H1 (cell line): ENCODE measurements at regions not wholly inside any gene's neighbourhood (a gene's known extent, or its start where the extent isn't known, plus 50 kb on each side); places are given as distances from the start of the nearest gene placed in this dataset.

Source experiments
- CBX5 ChIP-seq: fragments of 300-800, 300-1000 bp; sonication (generic); IDR thresholded peaks from 2 replicates; pipeline ENCODE4 v1.7.1; 2016; ENCODE audit warnings: antibody characterized with exemption, low read length, low read depth
- EGR1 ChIP-seq: IDR thresholded peaks from 2 replicates; pipeline ENCODE4 v1.6.1; 2011; ENCODE audit warnings: low read depth, low read length, borderline replicate concordance
- RFX5 ChIP-seq: IDR thresholded peaks from 2 replicates; pipeline ENCODE4 v1.6.1; 2011; ENCODE audit warnings: low read depth, low read length, improper control_type of control experiment, borderline replicate concordance
- SIN3A ChIP-seq, 2 experiments: IDR thresholded peaks in 1 of 2; conservative IDR thresholded peaks in 1 of 2; 2 replicates each; pipeline ENCODE4 v1.6.1; 2011 to 2012; ENCODE audit warnings: low read length in 2 of 2, improper control_type of control experiment in 1 of 2, low read depth in 1 of 2, mild to moderate bottlenecking in 1 of 2

GRCh38 chr2:88933091-88933490, 241.6 kb downstream of the RPIA start (continued):
- no peak for TF ChIP-seq EGR1
- no peak for TF ChIP-seq CBX5
- no peak for TF ChIP-seq RFX5
- TF ChIP-seq SIN3A (conservative IDR thresholded peaks at IDR 0.05 in 1 of 2, IDR thresholded peaks at IDR 0.05 in 1 of 2; ENCODE audit: low read depth in 1 of 2, low read length in 2 of 2): no peak
